Esophagus squamous epithelium (tissue), 5 donors: ENCODE measurements at regions not wholly inside any gene's neighbourhood (a gene's known extent, or its start where the extent isn't known, plus 50 kb on each side); places are given as distances from the start of the nearest gene placed in this dataset.

Experiments
- DNase-seq: peaks from one replicate; lab custom pipeline; 2025; lab: John Stamatoyannopoulos, UW
- H3K27ac ChIP-seq, 4 donors: fragments of 200-600 bp; sonication (generic); one replicate each; pipeline ENCODE4 v1.5.1; 2016 to 2019; ENCODE audit warnings: mild to moderate bottlenecking in 1 of 4
- H3K27me3 ChIP-seq, 4 donors: fragments of 200-600 bp; sonication (generic); 1 replicate in 3 of 4; 2 replicates in 1 of 4; pipeline versions ENCODE4 v1.5.1 to v1.6.0; 2017 to 2021; ENCODE audit warnings: antibody characterized with exemption in 1 of 4
- H3K36me3 ChIP-seq, 3 donors: fragments of 200-600 bp; sonication (generic); one replicate each; pipeline ENCODE4 v1.5.1; 2016 to 2019
- H3K4me1 ChIP-seq, 3 donors: fragments of 200-600 bp; sonication (generic); one replicate each; pipeline ENCODE4 v1.5.1; 2017 to 2019
- H3K4me3 ChIP-seq, 4 donors: fragments of 200-600 bp; sonication (generic); 1 replicate in 3 of 4; 2 replicates in 1 of 4; pipeline ENCODE4 v1.5.1; 2016 to 2019; ENCODE audit warnings: mild to moderate bottlenecking in 2 of 4, moderate library complexity in 1 of 4
- H3K9me3 ChIP-seq, 3 donors: fragments of 200-600 bp; sonication (generic); one replicate each; pipeline ENCODE4 v1.5.1; 2016 to 2019
- POLR2A ChIP-seq, 4 donors: fragments of 450-650 bp; IDR thresholded peaks; one replicate each; pipeline ENCODE4 v1.6.1; 2017; ENCODE audit warnings: antibody characterized with exemption in 4 of 4, mild to moderate bottlenecking in 4 of 4, moderate library complexity in 3 of 4
- WGBS, 2 donors: methylation state at CpG; one replicate each; pipeline ENCODE4 v1.1.5; 2018; 5-methylcytosine and 5-hydroxymethylcytosine counted together
- intact Hi-C: fragments of 100-400 bp; cut with DNase I; formaldehyde crosslinking; loops from one replicate; pipeline ENCODE4 v1.15.0; 2022
- TF ChIP-seq, protein P1 (sequence below), 6 experiments: fragments of 450-650 bp in 4 of 6; fragments of 200-600 bp in 2 of 6; sonication (generic) in 2 of 6; IDR thresholded peaks; one replicate each; pipeline ENCODE4 v1.5.1; 2016 to 2019; ENCODE audit warnings: antibody characterized with exemption in 6 of 6, mild to moderate bottlenecking in 4 of 6, moderate library complexity in 4 of 6
- donor health status: DM: yes; HTN: yes; CAD: no.

GRCh38 chr9:135342206-135343130 is 137.1 kb upstream of the PPP1R26 start:
- no peak for DNase-seq
- intact Hi-C loops = no loop called here
- Histone ChIP-seq H3K9me3 (no peaks in the 10 kb centered on the region), H3K4me1 (peaks cover 0 to 17% (median 5%) of the 10 kb centered on the region in 3 donors), H3K4me3 (no peak overlapping the region), H3K36me3 (no peaks in the 10 kb centered on the region), H3K27ac (no peak overlapping the region), H3K27me3 (peaks cover 0 to 91% (median 0%) of the 10 kb centered on the region in 4 donors)
- no peak for TF ChIP-seq POLR2A (IDR thresholded peaks at IDR 0.05)
- TF ChIP-seq, protein P1, sequence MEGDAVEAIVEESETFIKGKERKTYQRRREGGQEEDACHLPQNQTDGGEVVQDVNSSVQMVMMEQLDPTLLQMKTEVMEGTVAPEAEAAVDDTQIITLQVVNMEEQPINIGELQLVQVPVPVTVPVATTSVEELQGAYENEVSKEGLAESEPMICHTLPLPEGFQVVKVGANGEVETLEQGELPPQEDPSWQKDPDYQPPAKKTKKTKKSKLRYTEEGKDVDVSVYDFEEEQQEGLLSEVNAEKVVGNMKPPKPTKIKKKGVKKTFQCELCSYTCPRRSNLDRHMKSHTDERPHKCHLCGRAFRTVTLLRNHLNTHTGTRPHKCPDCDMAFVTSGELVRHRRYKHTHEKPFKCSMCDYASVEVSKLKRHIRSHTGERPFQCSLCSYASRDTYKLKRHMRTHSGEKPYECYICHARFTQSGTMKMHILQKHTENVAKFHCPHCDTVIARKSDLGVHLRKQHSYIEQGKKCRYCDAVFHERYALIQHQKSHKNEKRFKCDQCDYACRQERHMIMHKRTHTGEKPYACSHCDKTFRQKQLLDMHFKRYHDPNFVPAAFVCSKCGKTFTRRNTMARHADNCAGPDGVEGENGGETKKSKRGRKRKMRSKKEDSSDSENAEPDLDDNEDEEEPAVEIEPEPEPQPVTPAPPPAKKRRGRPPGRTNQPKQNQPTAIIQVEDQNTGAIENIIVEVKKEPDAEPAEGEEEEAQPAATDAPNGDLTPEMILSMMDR (IDR thresholded peaks at IDR 0.05) = no peak
- 47 to 67% methylated on average over 2 of the region's 23 CpGs for WGBS, 2 donors

DNA sequence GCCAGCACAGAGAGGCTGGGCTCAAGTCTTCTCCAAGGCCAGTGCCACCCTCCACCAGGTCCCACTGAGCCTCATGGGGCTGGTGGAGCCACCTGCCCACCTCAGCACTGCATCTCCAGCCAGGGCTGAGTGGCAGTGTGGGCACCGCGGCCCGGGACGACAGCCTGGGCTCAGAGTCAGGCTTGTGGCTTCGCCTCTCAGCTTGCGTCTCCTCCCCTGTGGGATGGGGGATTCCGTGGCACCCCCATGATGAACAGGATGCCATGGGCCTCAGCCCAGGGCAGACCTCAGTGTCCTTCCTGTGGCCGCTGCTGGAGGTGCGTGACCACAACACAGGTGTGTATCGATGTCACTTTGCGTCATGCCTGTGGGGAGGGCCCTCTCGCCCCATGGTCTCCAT is 136.4 kb upstream of the PPP1R26 start:
- Histone ChIP-seq H3K27ac (no peak overlapping the region), H3K36me3 (no peaks in the 10 kb centered on the region), H3K9me3 (no peaks in the 10 kb centered on the region), H3K27me3 (peaks cover 0 to 98% (median 0%) of the 10 kb centered on the region in 4 donors), H3K4me3 (no peak overlapping the region), H3K4me1 (peaks cover 0 to 17% (median 5%) of the 10 kb centered on the region in 3 donors)
- intact Hi-C loops = no loop called here
- TF ChIP-seq POLR2A (IDR thresholded peaks at IDR 0.05) = no peak
- TF ChIP-seq, protein P1 (IDR thresholded peaks at IDR 0.05) = no peak
- 86% methylated on average over 4 of the region's 12 CpGs; no CpG with 5 or more reads in 1 of the 2 donors for WGBS, 2 donors
- no peak for DNase-seq

GRCh38 chr9:135343837-135344522 is 135.6 kb upstream of the PPP1R26 start:
- intact Hi-C loops = loop anchor here (2.0 kb wide), 1 partner anchor 257 kb away; the partner anchor contains the start of gene OLFM1
- WGBS, 2 donors = 4 to 23% methylated on average over 4 to 13 of the region's 25 CpGs
- Histone ChIP-seq H3K4me1 (peaks cover 0 to 17% (median 5%) of the 10 kb centered on the region in 3 donors), H3K4me3 (no peak overlapping the region), H3K27me3 (peaks cover 0 to 100% (median 0%) of the 10 kb centered on the region in 4 donors), H3K36me3 (no peaks in the 10 kb centered on the region), H3K27ac (no peak overlapping the region), H3K9me3 (no peaks in the 10 kb centered on the region)
- TF ChIP-seq, protein P1 (IDR thresholded peaks at IDR 0.05) = peak; percentile 51 to 92 (median 82)
- TF ChIP-seq POLR2A (IDR thresholded peaks at IDR 0.05) = no peak
- no peak for DNase-seq

DNA sequence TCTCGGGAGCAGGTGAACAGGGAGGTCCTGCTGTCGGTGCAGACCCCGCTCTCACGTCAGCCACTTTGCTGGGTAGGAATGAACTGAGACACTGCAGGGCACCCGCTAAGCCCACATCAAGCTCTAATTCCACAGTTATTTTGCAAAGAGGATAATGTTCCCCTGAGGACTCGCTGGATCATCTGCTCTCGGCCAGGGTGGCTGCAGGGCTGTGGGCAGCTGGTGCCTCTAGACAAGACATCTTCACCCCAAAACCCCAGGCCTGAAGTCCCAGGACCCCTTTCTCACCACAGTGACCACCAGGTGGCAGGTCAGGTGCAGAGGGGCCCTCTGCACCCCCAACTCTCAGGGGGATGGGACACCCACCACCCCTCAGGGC is 135.1 kb upstream of the PPP1R26 start:
- TF ChIP-seq, protein P1 (IDR thresholded peaks at IDR 0.05) = no peak
- no peak for TF ChIP-seq POLR2A (IDR thresholded peaks at IDR 0.05)
- intact Hi-C loops = loop anchor here (2.0 kb wide), 1 partner anchor 258 kb away; the partner anchor contains the start of gene OLFM1

More for the DNA sequence above, 135.1 kb upstream of the PPP1R26 start:
- H3K27ac ChIP-seq = no peak overlapping the region
- H3K27me3 ChIP-seq = peaks cover 0 to 100% (median 0%) of the 10 kb centered on the region in 4 donors
- no peak for DNase-seq
- H3K9me3 ChIP-seq = no peaks in the 10 kb centered on the region
- WGBS, 2 donors = 86 to 100% methylated on average over 1 to 5 of the region's 7 CpGs
- no peak overlapping the region for H3K4me3 ChIP-seq
- H3K36me3 ChIP-seq = no peaks in the 10 kb centered on the region
- H3K4me1 ChIP-seq = peaks cover 0 to 17% (median 5%) of the 10 kb centered on the region in 3 donors
